ENCODE measurements at regions not wholly inside any gene's neighbourhood (a gene's known extent, or its start where the extent isn't known, plus 50 kb on each side); places are given as distances from the start of the nearest gene placed in this dataset.

- no peak overlapping the region for H2AFZ ChIP-seq (ENCODE audit: low read depth, low read length)
- H3K36me3 ChIP-seq (ENCODE audit: insufficient read depth, low read length) = no peaks in the 10 kb centered on the region
- H4K20me1 ChIP-seq (ENCODE audit: insufficient read depth, low read length) = no peaks in the 10 kb centered on the region
- no peaks in the 10 kb centered on the region for H3K27me3 ChIP-seq (ENCODE audit: insufficient read depth, low read length, poor library complexity)
- no peaks in the 10 kb centered on the region for H3K4me1 ChIP-seq (ENCODE audit: insufficient read depth, low read length)
- H3K9ac ChIP-seq (ENCODE audit: low read depth, low read length) = no peak overlapping the region
- ATAC-seq (ENCODE audit: insufficient read depth, low read depth) = no peak
- TF ChIP-seq EZH2 (IDR thresholded peaks at IDR 0.05; ENCODE audit: borderline replicate concordance, low read depth, low read length, severe bottlenecking) (no peak), CTCF (IDR thresholded peaks at IDR 0.05; ENCODE audit: borderline replicate concordance, extremely low read depth, low read length, poor library complexity, severe bottlenecking) (no peak)
- no peak overlapping the region for H3K27ac ChIP-seq (ENCODE audit: low read length)
- H3K4me2 ChIP-seq (ENCODE audit: insufficient read depth, low read length) = no peak overlapping the region
- no peaks in the 10 kb centered on the region for H3K79me2 ChIP-seq (ENCODE audit: insufficient read depth, low read length)
- H3K4me3 ChIP-seq (ENCODE audit: low read depth in 1 of 2, low read length in 2 of 2) = no peak overlapping the region
- H3K9me3 ChIP-seq (ENCODE audit: insufficient read depth, low read length, severe bottlenecking) = no peaks in the 10 kb centered on the region
- no peak for DNase-seq
Measured at GRCh38 chr4:129350834-129351721, 255.1 kb downstream of the C4orf33 start.

- no peak for DNase-seq
- TF ChIP-seq CTCF (IDR thresholded peaks at IDR 0.05; ENCODE audit: borderline replicate concordance, extremely low read depth, low read length, poor library complexity, severe bottlenecking) (no peak), EZH2 (IDR thresholded peaks at IDR 0.05; ENCODE audit: borderline replicate concordance, low read depth, low read length, severe bottlenecking) (no peak)
- Histone ChIP-seq H3K4me1 (ENCODE audit: insufficient read depth, low read length) (no peaks in the 10 kb centered on the region), H3K36me3 (ENCODE audit: insufficient read depth, low read length) (no peaks in the 10 kb centered on the region), H3K27me3 (ENCODE audit: insufficient read depth, low read length, poor library complexity) (no peaks in the 10 kb centered on the region), H3K4me3 (ENCODE audit: low read depth in 1 of 2, low read length in 2 of 2) (no peak overlapping the region), H3K79me2 (ENCODE audit: insufficient read depth, low read length) (no peaks in the 10 kb centered on the region), H3K9me3 (ENCODE audit: insufficient read depth, low read length, severe bottlenecking) (no peaks in the 10 kb centered on the region), H3K9ac (ENCODE audit: low read depth, low read length) (no peak overlapping the region), H2AFZ (ENCODE audit: low read depth, low read length) (no peak overlapping the region; the same call in 1 of the 2 replicates), H4K20me1 (ENCODE audit: insufficient read depth, low read length) (no peaks in the 10 kb centered on the region), H3K4me2 (ENCODE audit: insufficient read depth, low read length) (no peak overlapping the region), H3K27ac (ENCODE audit: low read length) (no peak overlapping the region)
- ATAC-seq (ENCODE audit: insufficient read depth, low read depth) = no peak
Measured at GRCh38 chr4:129352480-129352879, 256.5 kb downstream of the C4orf33 start.

GRCh38 chr4:129353490-129353889, 257.5 kb downstream of the C4orf33 start:
- Histone ChIP-seq H3K9ac (ENCODE audit: low read depth, low read length) (no peak overlapping the region), H3K9me3 (ENCODE audit: insufficient read depth, low read length, severe bottlenecking) (no peaks in the 10 kb centered on the region), H2AFZ (ENCODE audit: low read depth, low read length) (no peak overlapping the region), H3K4me2 (ENCODE audit: insufficient read depth, low read length) (no peak overlapping the region), H3K79me2 (ENCODE audit: insufficient read depth, low read length) (no peaks in the 10 kb centered on the region), H3K4me3 (ENCODE audit: low read depth in 1 of 2, low read length in 2 of 2) (no peak overlapping the region), H3K4me1 (ENCODE audit: insufficient read depth, low read length) (no peaks in the 10 kb centered on the region), H4K20me1 (ENCODE audit: insufficient read depth, low read length) (no peaks in the 10 kb centered on the region), H3K27ac (ENCODE audit: low read length) (no peak overlapping the region), H3K36me3 (ENCODE audit: insufficient read depth, low read length) (no peaks in the 10 kb centered on the region), H3K27me3 (ENCODE audit: insufficient read depth, low read length, poor library complexity) (no peaks in the 10 kb centered on the region)
- no peak for ATAC-seq (ENCODE audit: insufficient read depth, low read depth)
- no peak for DNase-seq
- TF ChIP-seq CTCF (IDR thresholded peaks at IDR 0.05; ENCODE audit: borderline replicate concordance, extremely low read depth, low read length, poor library complexity, severe bottlenecking) (no peak), EZH2 (IDR thresholded peaks at IDR 0.05; ENCODE audit: borderline replicate concordance, low read depth, low read length, severe bottlenecking) (no peak)

Measured in DND-41 (cell line).